ENCODE measurements at regions not wholly inside any gene's neighbourhood (a gene's known extent, or its start where the extent isn't known, plus 50 kb on each side); places are given as distances from the start of the nearest gene placed in this dataset.

- H3K27ac ChIP-seq (ENCODE audit: low read depth, low read length): no peak overlapping the region
- no peak overlapping the region for H3K9ac ChIP-seq (ENCODE audit: extremely low read depth, low read length, poor library complexity, severe bottlenecking)
- DNase-seq: no peak
- 70 to 83% methylated on average over 1 of the region's 1 CpG for WGBS, 2 experiments (ENCODE audit: insufficient coverage in 1 of 2, insufficient read length in 1 of 2)
- H3K4me3 ChIP-seq (ENCODE audit: low read length): no peak overlapping the region
- Mint-ChIP-seq H3K4me3 (no peak overlapping the region), H3K9me3 (no peaks in the 10 kb centered on the region), H3K36me3 (ENCODE audit: low read depth) (no peaks in the 10 kb centered on the region), H3K4me1 (peaks cover 62% of the 10 kb centered on the region), H3K27ac (no peak overlapping the region), H3K27me3 (ENCODE audit: insufficient read depth) (no peaks in the 10 kb centered on the region)
- no peaks in the 10 kb centered on the region for H3K36me3 ChIP-seq (ENCODE audit: control insufficient read depth, insufficient read depth, low read length)
- no peaks in the 10 kb centered on the region for H3K27me3 ChIP-seq (ENCODE audit: control insufficient read depth, insufficient read depth, low read length, poor library complexity, severe bottlenecking)
- peaks cover 19% of the 10 kb centered on the region for H3K4me1 ChIP-seq (ENCODE audit: control insufficient read depth, insufficient read depth, low read length)
- H3K9me3 ChIP-seq (ENCODE audit: control insufficient read depth, low read length): no peaks in the 10 kb centered on the region
- no peak for TF ChIP-seq CTCF (conservative IDR thresholded peaks at IDR 0.05)
These were observed 126.2 kb upstream of the DAB1 start for GRCh38 chr1:57550092-57550491.

- Histone ChIP-seq H3K4me1 (ENCODE audit: control insufficient read depth, insufficient read depth, low read length) (peaks cover 19% of the 10 kb centered on the region), H3K4me3 (ENCODE audit: low read length) (no peak overlapping the region), H3K9ac (ENCODE audit: extremely low read depth, low read length, poor library complexity, severe bottlenecking) (no peak overlapping the region), H3K36me3 (ENCODE audit: control insufficient read depth, insufficient read depth, low read length) (no peaks in the 10 kb centered on the region), H3K27me3 (ENCODE audit: control insufficient read depth, insufficient read depth, low read length, poor library complexity, severe bottlenecking) (no peaks in the 10 kb centered on the region), H3K9me3 (ENCODE audit: control insufficient read depth, low read length) (no peaks in the 10 kb centered on the region), H3K27ac (ENCODE audit: low read depth, low read length) (no peak overlapping the region)
- Mint-ChIP-seq H3K27me3 (ENCODE audit: insufficient read depth) (no peaks in the 10 kb centered on the region), H3K4me3 (no peak overlapping the region), H3K27ac (no peak overlapping the region), H3K9me3 (no peaks in the 10 kb centered on the region), H3K4me1 (peaks cover 62% of the 10 kb centered on the region), H3K36me3 (ENCODE audit: low read depth) (no peaks in the 10 kb centered on the region)
- DNase-seq: no peak
- WGBS, 2 experiments (ENCODE audit: insufficient coverage in 1 of 2, insufficient read length in 1 of 2): 88 to 99% methylated on average over 1 to 4 of the region's 4 CpGs
- no peak for TF ChIP-seq CTCF (conservative IDR thresholded peaks at IDR 0.05)
These were observed 125.4 kb upstream of the DAB1 start for GRCh38 chr1:57549300-57549699.

- Histone ChIP-seq H3K9me3 (ENCODE audit: control insufficient read depth, low read length) (no peaks in the 10 kb centered on the region), H3K36me3 (ENCODE audit: control insufficient read depth, insufficient read depth, low read length) (no peaks in the 10 kb centered on the region), H3K27ac (ENCODE audit: low read depth, low read length) (no peak overlapping the region), H3K4me1 (ENCODE audit: control insufficient read depth, insufficient read depth, low read length) (peaks cover 19% of the 10 kb centered on the region), H3K27me3 (ENCODE audit: control insufficient read depth, insufficient read depth, low read length, poor library complexity, severe bottlenecking) (no peaks in the 10 kb centered on the region), H3K9ac (ENCODE audit: extremely low read depth, low read length, poor library complexity, severe bottlenecking) (no peak overlapping the region), H3K4me3 (ENCODE audit: low read length) (no peak overlapping the region)
- H3K27ac Mint-ChIP-seq: no peak overlapping the region
- no peak for TF ChIP-seq CTCF (conservative IDR thresholded peaks at IDR 0.05)
- peaks cover 42% of the 10 kb centered on the region for H3K4me1 Mint-ChIP-seq
- no peaks in the 10 kb centered on the region for H3K36me3 Mint-ChIP-seq (ENCODE audit: low read depth)
- no peak for DNase-seq
- H3K27me3 Mint-ChIP-seq (ENCODE audit: insufficient read depth): no peaks in the 10 kb centered on the region
- WGBS, 2 experiments (ENCODE audit: insufficient coverage in 1 of 2, insufficient read length in 1 of 2): 80 to 84% methylated on average over 2 to 5 of the region's 5 CpGs
- no peak overlapping the region for H3K4me3 Mint-ChIP-seq
- H3K9me3 Mint-ChIP-seq: peaks cover 2% of the 10 kb centered on the region
These were observed 122.9 kb upstream of the DAB1 start for GRCh38 chr1:57546549-57547330.
